ENCODE measurements at regions not wholly inside any gene's neighbourhood (a gene's known extent, or its start where the extent isn't known, plus 50 kb on each side); places are given as distances from the start of the nearest gene placed in this dataset.
"Not testable (repeated sequence)": the region's sequence is repeated elsewhere in the genome, so short reads cannot be mapped to it uniquely, and the experiment has no call there.

DNA sequence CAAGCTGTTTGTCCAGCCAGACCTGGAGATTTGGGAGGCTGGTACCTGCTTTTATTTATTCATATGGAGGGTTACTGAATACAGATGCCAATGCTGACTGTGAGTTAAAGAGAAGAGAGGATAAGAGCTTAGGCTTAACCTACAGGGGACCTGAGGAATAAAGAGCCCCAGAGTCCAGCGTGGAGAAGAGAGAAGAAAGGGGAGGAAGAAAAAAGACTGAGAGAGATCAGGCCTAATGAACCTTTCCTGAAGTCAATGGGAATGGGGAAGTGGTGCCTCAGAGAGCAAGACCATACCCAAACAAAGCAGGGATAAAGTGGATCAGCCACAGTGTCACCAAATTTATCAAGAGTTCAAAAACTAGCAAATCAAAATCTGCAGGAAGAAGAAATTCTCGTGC is 348.6 kb upstream of the KCNH7 start:
- DNase-seq (ENCODE audit: low read depth) = no peak

DNA sequence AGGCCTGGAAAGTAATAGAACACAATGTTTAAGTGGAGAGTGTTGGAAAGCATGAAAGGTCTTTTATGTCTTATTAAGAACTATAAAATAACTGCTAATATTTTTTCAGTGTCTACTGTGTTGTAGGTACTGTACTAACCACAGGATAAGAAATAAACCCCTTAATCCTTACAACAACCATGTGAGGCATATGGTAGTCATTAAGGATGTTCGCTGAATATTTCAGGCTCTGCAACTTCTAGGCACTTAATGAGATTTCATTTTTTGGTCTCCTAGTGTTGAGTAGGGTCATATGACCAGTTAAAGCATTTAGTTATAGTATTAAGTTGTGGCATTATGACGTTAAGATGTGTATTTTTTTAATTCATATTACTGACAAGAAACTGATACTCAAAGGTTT is 346.6 kb upstream of the KCNH7 start:
- DNase-seq (ENCODE audit: low read depth) = no peak

DNA sequence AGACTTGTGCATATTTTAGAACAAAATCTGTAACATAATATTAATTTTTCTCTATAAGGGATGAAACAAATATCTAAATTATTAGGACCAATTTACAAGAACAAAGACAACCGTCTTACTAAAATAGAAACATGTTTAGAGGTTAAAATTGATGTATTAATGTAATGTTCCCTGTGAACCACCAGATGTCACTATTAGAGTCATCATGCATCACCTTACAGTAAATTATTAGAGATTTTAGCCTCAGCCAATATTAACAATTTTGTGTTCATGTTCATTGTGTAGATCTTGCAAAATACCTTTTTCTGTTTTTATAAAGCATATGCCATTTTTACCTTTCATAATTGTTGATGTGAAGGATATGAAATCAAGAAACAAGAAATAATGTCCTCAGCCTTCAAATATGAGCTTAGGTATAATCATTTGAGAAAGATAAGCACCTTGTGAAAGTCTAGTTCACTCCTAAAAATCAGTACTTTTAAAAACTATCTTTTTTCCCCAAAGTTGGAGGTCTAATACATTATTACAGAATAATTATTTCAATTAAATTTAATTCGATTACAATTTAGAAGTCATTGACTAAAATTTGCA is 344.3 kb upstream of the KCNH7 start:
- DNase-seq (ENCODE audit: low read depth) = no peak

DNA sequence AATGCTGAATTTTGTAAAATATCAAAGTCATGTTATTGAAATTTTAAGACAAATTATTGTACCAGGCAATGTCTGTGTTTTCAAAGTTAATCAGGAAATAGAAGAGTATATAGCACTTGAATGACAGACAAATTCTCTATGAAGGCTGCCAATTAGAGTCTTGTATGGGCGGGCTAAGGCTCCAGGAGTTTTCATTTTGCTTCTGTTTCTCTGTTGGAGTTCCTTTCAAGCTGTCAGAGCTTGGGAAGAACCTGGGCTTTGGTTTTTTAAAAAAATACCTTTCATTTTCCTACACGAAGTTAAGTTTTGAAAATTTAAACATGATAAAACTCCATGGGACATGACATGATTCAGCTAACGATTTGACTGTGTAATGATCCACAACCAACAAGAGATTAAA is 339.0 kb upstream of the KCNH7 start:
- no peak for DNase-seq (ENCODE audit: low read depth)

DNA sequence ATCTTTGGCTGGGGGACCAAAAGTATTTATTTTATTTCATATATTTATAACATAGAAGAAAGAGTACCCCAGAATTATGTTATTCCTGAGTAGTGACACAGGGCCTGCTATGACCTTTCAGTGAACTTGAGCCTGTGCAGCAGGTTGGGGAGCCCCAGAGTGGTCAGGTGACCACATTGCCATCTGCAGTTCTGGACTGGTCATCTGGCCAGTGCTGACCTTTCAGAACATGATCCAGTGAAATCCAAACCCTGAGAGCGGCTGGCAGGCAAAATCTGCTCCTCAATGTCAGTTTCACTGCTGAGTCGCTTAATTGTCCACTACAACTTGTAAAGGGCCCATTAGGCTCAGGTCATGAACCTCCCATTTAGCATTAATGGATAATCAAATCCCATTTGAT is 336.7 kb upstream of the KCNH7 start:
- no peak for DNase-seq (ENCODE audit: low read depth)

DNA sequence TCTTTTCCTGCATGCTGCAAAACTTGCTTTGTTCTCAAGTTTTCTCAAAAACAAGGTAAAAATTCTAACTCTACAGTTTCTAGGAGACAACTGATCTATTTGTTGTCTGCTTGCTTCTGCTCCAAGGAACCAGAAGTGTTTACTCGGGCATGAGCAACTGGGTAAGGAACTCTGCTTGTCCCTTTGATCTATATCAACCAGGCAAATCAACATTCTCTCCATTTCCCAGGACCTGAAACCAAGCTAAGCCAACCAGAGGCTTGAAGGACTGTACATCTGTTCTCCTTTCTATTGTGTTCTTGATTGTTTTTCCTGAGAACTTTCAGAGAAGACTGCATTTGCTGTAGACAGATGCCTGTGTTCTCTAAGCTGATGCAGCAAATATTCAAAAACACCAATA is 335.0 kb upstream of the KCNH7 start:
- no peak for DNase-seq (ENCODE audit: low read depth)

DNA sequence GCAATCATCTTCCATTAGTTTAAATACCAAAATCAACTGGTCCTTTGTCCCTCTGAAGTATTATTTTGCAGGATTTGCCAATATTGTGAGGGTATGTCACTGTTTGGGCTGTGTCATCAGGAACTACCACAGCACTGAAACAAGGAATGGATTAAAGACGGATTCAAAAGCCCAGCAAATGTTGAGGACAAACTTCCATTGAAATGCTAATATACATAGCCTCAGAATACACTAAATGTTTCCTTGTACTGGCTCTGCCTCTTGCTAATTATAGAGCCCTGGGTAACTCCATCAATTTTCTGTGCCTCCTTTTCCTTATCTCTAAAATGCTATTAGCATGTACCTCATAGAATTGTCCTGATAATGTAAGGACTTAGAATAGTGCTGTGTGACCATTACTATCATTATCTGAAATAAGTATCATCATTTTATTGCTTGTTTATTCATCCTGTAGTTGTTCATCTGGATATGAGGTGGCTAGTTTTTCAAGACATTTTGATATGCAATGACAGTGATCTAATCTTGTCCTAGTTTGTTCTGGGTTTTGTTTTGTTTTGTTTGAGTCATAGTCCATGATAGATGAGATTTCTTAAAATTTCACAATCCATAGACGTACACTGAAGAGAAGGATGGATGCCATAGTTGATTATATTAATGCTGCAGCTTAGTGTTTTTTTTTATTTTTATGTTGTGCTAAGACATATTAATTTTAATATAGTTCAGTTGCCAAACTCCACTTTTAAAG is 333.4 kb upstream of the KCNH7 start:
- DNase-seq (ENCODE audit: low read depth) = no peak

DNA sequence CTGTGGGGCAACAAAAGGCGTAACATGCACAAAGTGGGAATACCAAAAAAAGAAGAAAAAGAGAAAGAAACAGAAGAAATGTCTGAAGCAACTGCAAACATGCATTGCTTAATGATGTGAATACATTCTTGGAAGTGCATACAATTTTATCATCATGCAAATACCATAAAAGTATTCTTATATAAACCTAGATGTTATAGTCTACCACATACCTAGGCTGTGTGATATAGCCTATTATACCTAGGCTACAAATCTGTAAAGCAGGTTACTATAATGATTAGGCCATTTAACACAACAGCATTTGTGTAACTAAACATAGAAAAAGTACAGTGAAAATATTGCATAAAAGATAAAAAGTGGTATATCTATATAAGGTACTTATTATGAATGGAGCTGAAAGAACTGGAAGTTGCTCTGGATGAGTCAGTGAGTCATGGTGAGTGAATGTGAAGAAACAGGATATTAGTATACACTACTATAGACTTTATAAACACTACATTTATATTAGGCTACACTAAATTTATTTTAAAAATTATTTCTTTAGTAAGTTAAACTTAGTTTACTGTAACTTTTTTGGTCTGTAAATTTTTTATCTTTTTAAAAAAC is 319.4 kb upstream of the KCNH7 start:
- no peak for DNase-seq (ENCODE audit: low read depth)

DNA sequence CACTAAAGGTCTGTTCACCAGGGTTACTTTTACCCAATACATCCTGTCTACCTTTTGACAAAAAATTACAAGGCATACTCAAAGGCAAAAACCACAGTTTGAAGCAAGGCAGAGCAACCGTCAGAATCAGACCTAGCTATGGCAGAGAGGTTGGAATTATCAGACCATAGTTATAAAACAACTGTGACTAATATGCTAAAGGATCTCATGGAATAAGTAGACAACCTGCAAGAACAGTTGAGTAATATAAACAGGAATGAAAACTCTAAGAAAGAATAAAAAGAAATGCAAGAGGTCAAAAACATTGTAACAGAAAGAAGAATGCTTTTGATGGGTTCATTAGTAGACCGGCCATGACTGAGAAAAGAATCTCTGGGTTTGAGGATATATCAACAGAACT is 318.8 kb upstream of the KCNH7 start:
- DNase-seq (ENCODE audit: low read depth) = no peak

DNA sequence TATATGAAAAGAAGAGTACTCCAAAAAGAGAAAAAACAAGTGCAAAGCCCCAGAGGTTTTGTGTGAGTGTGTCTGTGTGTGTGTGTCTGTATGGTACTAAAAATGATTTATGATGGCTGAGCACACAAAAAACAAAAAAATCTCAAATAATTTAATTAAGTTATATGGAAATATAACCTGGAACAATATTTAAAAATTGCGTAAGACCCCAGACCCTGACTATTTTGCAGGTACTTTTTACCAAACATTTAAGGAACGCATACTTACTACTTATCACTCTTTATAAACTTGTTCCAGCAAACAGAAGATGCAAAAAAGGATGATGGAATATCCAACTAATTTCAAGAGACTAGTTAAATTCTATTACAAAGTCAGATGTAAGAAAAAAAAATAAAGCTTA is 317.4 kb upstream of the KCNH7 start:
- no peak for DNase-seq (ENCODE audit: low read depth)

DNA sequence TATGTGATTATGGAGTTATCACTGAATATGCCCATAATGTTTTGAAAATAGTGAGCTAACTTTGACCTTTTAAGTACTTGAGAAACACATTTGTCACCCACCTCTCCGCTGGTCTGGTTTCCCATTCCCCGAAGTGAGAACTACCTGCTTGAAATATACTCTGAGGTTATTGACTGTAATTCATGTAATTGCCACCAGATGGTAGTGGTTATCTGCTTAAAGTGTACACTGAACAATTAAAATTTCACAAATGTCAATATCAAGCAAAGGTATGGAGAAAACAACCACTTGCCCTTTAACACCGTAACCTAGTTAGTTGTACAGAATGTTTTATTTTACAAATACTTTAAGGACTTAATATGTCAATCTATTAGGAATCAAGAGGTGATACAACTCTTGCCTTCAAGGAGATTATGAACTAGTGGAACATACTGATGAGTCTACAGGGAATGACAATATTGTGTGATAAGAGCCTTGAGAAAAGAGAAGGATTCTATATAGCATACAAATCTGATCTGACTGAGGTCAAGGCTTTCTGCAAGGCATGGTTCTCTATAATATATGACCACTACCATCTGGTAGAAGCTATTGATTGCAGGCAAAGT is 316.8 kb upstream of the KCNH7 start:
- DNase-seq (ENCODE audit: low read depth) = no peak

DNA sequence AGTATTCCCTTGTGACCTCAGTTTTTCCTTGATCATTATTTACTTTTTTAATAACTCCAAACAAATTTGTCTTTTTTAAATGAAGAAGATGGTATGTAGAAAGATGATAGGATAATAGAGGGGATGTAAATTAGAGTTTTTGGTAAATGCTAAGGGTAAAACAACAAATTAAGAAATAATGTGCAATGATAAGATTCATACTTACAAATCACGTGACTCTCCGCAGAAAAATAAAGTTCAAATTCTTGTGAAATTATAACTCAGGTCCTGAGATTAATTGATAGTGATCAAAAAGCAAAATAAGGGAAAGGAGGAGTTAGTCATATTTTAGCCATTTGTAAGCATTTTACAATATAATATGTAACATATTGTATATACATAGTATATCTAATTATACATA is 304.1 kb upstream of the KCNH7 start:
- DNase-seq (ENCODE audit: low read depth) = no peak

DNA sequence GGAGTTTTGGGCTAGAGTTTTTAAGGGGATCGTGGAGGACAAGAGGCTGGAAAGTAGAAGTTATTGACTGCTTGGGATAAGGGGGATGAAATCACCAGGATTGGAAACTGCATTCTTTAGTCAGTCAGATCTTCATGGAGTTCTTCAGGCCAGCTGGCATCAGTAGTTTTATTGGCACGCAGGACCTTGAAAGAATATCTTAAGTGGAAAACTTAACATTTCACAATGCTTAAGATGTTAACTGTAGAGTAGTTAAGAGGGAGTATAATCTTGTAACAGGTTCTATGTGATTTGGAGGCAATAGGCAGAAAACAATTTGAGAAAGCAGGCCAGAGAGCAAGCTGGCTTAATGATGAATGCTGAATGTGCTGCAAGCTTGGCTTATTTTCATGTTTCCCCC is 300.4 kb upstream of the KCNH7 start:
- no peak for DNase-seq (ENCODE audit: low read depth)

DNA sequence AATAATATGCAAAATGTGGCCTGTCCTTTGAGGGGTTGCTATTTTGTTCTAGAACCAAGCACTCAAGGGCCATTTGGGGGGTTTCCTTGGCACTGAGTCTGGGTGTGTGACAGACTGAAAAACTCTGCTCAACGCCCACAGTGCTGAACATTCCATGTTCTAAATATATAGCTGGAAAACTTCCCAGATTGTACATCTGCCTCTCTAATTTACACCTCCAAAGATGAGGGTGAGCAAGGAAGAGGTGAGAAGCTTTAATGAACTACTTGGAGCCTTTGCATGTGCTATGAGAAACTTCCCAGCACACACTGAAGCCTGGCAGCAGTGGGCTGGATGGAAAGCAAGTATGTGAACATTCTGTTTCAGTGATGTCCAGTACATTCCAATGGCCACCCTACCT is 296.7 kb upstream of the KCNH7 start:
- no peak for DNase-seq (ENCODE audit: low read depth)

DNA sequence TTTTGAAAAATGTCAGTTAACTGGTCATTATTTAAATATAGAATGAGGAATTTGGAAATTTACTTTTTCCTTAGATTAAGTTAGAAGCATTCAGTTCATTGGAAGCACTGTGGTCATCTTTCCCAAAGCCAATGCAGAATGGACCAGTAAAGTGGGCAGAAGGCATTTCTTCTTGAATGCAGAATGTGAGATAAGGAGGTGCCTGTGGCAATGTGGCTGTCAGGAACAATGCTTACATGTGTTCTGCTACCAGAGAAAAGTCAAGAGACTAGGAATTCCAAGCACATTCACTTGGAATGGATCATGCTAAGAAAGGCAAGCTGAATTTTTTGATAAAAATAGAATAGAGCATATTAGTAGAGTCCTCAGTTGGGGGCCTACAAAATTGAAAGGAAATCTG is 295.0 kb upstream of the KCNH7 start:
- DNase-seq (ENCODE audit: low read depth) = no peak

DNA sequence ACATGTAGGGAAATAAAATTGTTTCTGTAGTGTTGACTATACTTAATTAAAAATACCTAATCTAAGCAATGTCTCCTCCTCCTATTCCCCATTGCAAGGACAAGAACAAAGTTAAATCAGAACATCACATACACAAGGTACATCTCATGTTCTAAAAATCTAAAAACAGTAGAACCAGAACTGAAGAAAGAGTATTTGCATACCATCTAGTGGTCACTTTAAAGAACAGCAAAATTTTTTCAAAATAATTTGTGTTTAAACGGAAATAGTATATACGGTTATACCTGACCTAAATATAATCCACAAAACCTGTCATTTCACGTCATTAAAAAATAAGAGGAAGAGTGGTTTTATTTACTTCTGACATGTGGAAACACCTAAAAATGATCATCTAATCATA is 294.3 kb upstream of the KCNH7 start:
- no peak for DNase-seq (ENCODE audit: low read depth)

DNA sequence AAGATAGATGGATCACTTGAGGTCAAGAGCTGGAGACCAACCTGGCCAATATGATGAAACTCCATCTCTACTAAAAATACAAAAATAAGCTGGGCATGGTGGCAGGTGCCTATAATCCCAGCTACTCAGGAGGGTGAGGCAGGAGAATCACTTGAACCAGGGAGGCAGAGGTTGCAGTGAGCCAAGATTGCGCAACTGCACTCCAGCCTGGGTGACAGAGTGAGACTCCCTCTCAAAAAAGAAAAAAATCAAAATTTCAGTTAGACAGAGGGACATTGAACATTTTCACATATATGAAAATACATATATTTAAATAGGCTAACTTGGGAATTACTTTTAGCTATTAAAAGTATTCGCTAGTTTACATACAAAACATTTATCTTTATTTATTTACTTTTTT is 293.6 kb upstream of the KCNH7 start:
- not testable (repeated sequence) for DNase-seq (ENCODE audit: low read depth)

DNA sequence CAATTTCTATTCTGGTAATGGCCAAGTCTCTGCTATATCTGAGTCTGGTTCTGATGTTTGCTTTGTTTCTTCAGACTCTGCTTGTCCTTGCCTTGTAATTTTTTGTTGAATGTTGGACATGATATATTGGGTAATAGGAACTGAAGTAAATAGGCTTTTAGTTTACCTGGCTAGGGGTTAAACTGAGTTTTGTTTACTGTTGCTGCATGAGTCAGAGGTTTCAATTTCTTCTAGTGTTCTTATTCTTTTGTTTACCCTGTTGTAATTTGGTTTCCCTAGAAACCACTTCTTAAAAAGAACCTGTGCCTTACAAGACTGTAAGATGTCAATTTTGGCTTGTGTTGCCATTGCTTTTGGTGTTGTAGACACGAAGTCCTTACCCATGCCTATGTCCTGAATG is 285.0 kb upstream of the KCNH7 start:
- no peak for DNase-seq (ENCODE audit: low read depth)

DNA sequence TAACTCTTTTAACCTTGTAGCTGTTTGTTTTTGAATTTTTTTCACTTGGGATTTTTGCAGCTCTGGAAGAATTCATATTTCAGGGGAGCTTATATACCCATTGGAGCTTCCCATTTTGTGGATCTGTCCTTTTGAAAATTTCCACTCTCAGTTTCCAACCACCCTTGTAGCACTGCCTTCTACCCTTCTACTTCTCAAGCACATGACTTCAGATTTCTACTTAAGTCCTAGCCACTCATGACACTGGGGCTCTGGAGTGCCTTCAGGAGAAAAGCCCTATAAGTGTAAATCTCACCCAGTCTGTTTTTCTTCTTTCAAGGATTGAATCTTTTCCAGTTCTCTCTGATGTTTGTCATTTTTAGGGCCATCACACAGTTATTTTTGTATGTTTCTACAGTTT is 283.7 kb upstream of the KCNH7 start:
- no peak for DNase-seq (ENCODE audit: low read depth)

DNA sequence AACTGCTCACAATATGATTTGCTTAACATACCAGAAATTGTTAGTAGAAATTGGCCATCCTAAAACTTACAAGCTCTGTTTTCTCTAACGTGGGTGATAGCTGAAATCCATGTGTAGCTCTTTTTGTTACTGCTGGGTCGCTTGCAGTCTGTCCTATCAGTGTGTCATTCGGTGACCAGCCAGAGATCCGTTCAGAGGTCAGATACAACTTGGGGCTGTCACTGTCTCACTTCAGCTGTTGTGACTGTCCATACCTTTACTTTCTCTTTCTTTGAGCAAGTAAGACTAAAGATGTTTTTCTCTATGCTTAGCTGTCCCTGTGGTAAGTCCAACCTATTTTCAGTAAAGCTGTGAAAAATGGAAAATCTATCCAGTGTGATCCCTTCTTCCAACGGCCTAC is 282.9 kb upstream of the KCNH7 start:
- DNase-seq (ENCODE audit: low read depth) = no peak

DNA sequence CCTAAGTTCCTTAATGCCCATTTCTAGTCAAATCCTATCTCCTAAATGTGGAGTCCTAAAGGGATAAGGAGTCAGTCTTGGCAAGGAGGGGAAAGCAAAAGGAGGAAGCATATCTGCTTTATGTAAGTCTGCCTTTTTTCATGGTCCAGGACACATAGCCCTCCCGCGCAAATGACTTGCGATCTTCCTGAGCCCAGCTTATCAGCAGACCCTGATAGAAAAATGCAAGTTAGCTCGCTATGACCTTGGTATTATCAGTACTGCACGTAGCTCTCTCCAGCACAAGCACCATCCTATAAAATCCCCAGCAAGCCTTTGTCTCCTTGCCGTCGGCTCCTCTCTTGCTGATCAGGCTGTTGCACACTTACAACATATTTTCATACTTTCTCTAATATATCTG is 281.4 kb upstream of the KCNH7 start:
- no peak for DNase-seq (ENCODE audit: low read depth)

DNA sequence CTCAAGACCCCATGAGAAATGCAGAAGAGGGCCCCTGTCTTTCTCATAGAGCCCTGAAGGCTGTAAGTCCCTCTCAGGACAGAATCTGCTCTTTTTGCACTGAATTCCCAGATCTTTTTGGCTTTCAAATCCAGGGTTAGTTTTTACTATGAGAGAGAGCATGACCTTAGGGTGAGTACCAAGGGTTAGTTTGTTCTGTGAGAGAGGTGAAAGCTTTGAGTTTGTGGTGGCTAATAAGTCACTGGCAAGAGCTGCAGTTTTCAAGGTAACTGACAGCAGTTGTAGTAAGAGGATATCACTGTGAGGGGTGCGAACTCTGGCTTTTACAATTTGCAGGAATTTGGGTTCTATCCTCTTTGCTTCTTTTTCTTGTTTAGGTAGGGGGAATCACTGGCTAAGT is 248.4 kb upstream of the KCNH7 start:
- no peak for DNase-seq (ENCODE audit: low read depth)

DNA sequence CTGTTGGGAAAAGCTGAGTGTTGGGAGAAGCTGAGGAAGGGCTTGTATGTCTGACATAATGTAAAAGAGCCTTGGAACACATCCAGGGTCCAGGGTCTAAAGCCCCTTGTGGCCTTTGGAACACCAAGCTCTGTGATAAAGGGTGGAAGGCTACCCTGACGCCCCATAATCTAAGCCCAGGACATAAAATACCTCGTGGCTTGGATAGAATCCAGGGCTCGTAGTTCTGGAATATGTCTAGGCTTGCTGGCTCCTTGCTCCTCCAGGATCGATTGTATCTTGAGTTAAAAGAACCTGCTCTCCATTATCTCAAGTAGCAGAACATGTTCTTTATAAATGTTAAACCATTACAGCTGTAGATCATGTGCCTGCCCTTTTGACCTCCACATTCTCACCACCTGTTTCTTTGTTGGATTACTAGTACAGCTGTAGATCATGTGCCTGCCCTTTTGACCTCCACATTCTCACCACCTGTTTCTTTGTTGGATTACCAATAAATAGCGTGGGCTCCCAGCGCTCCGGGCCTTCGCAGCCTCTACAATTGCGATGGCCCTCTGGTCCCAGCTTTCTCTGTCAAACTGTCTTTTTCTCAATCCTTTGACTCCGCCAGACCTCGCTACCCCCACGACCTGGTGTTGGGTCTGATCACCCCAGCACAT is 246.9 kb upstream of the KCNH7 start:
- DNase-seq (ENCODE audit: low read depth) = not testable (repeated sequence)
